Endodermal cell (in vitro differentiated cells): ENCODE measurements at regions not wholly inside any gene's neighbourhood (a gene's known extent, or its start where the extent isn't known, plus 50 kb on each side); places are given as distances from the start of the nearest gene placed in this dataset.
A peak's percentile ranks its signal among the peaks of the same experiment; 100 is the strongest.
"Not testable (repeated sequence)": the region's sequence is repeated elsewhere in the genome, so short reads cannot be mapped to it uniquely, and the experiment has no call there.

ENCODE experiments used
- DNase-seq: peaks from one replicate; pipeline ENCODE4 v3.0.0-alpha.2; 2017
- H3K27ac ChIP-seq: 2 replicates; pipeline ENCODE4 v1.5.1; 2013; ENCODE audit warnings: mild to moderate bottlenecking, low read depth, low read length, moderate library complexity
- H3K27me3 ChIP-seq: 2 replicates; pipeline ENCODE4 v1.6.1; 2013; ENCODE audit warnings: mild to moderate bottlenecking, low read length, moderate library complexity; ENCODE audit not compliant: insufficient read depth, control insufficient read depth, poor library complexity, severe bottlenecking
- H3K36me3 ChIP-seq: 2 replicates; pipeline ENCODE4 v1.7.0; 2013; ENCODE audit warnings: mild to moderate bottlenecking, low read length, moderate library complexity; ENCODE audit not compliant: control insufficient read depth, insufficient read depth
- H3K4me1 ChIP-seq: one replicate; pipeline ENCODE4 v1.7.0; 2013; ENCODE audit warnings: low read length; ENCODE audit not compliant: control insufficient read depth, insufficient read depth
- H3K4me3 ChIP-seq: 2 replicates; pipeline ENCODE4 v1.5.1; 2013; ENCODE audit warnings: mild to moderate bottlenecking, low read length, moderate library complexity
- H3K9ac ChIP-seq: 2 replicates; pipeline ENCODE4 v1.6.1; 2013; ENCODE audit warnings: mild to moderate bottlenecking, low read length, moderate library complexity; ENCODE audit not compliant: poor library complexity, severe bottlenecking; ENCODE audit errors: extremely low read depth
- H3K9me3 ChIP-seq: 2 replicates; pipeline ENCODE4 v1.6.1; 2013; ENCODE audit warnings: mild to moderate bottlenecking, low read length, moderate library complexity; ENCODE audit not compliant: control insufficient read depth
- H3K27ac Mint-ChIP-seq: 2 replicates; pipeline ENCODE4 v1.8.0; 2020; ENCODE audit warnings: mixed read lengths
- H3K27me3 Mint-ChIP-seq: 2 replicates; pipeline ENCODE4 v1.8.0; 2021; ENCODE audit warnings: mild to moderate bottlenecking, mixed read lengths; ENCODE audit not compliant: insufficient read depth
- H3K36me3 Mint-ChIP-seq: 2 replicates; pipeline ENCODE4 v1.8.0; 2020; ENCODE audit warnings: low read depth, mixed read lengths
- H3K4me1 Mint-ChIP-seq: 2 replicates; pipeline ENCODE4 v1.8.0; 2020; ENCODE audit warnings: mixed read lengths
- H3K4me3 Mint-ChIP-seq: 2 replicates; pipeline ENCODE4 v1.8.0; 2020; ENCODE audit warnings: mild to moderate bottlenecking, moderate library complexity, mixed read lengths
- H3K9me3 Mint-ChIP-seq: 2 replicates; pipeline ENCODE4 v1.8.0; 2020; ENCODE audit warnings: mild to moderate bottlenecking, mixed read lengths
- CTCF ChIP-seq: fragments of 200-600 bp; sonication (generic); conservative IDR thresholded peaks from 2 replicates; pipeline ENCODE4 v1.5.0; 2021; ENCODE audit warnings: antibody characterized with exemption, mild to moderate bottlenecking
- WGBS, 2 experiments: methylation state at CpG; one replicate each; pipeline versions ENCODE4 v1.1.5 to v1.1.7; 2013; ENCODE audit warnings: missing lambda C conversion rate in 2 of 2, mixed read lengths in 1 of 2; ENCODE audit not compliant: insufficient coverage in 1 of 2, insufficient read length in 1 of 2; 5-methylcytosine and 5-hydroxymethylcytosine counted together

- Histone ChIP-seq H3K4me1 (peaks cover 11% of the 10 kb centered on the region), H3K4me3 (no peak overlapping the region), H3K9ac (no peak overlapping the region), H3K36me3 (no peaks in the 10 kb centered on the region), H3K27ac (no peak overlapping the region), H3K27me3 (no peaks in the 10 kb centered on the region), H3K9me3 (no peaks in the 10 kb centered on the region)
- Mint-ChIP-seq H3K4me3 (no peak overlapping the region), H3K27me3 (no peaks in the 10 kb centered on the region), H3K27ac (no peak overlapping the region), H3K9me3 (peaks cover 2% of the 10 kb centered on the region), H3K36me3 (no peaks in the 10 kb centered on the region), H3K4me1 (peaks cover 8% of the 10 kb centered on the region)
- no peak for TF ChIP-seq CTCF
- 83 to 100% methylated on average over 1 of the region's 1 CpG for WGBS, 2 experiments
- DNase-seq = no peak
These were observed 144.2 kb upstream of the POGK start for GRCh38 chr1:166695115-166695514.

GRCh38 chr1:166695834-166696233 lies 143.4 kb upstream of the POGK start:
- 93 to 100% methylated on average over 1 to 2 of the region's 2 CpGs for WGBS, 2 experiments
- H3K4me3 Mint-ChIP-seq, H3K36me3 ChIP-seq, H3K4me3 ChIP-seq, H3K27me3 ChIP-seq, H3K9me3 Mint-ChIP-seq, H3K9ac ChIP-seq, H3K27ac Mint-ChIP-seq, H3K36me3 Mint-ChIP-seq, DNase-seq, H3K27me3 Mint-ChIP-seq, H3K4me1 Mint-ChIP-seq, H3K27ac ChIP-seq, H3K9me3 ChIP-seq: not testable (repeated sequence)
- H3K4me1 ChIP-seq = peaks cover 14% of the 10 kb centered on the region

GRCh38 chr1:166698771-166699170 lies 140.5 kb upstream of the POGK start:
- Mint-ChIP-seq H3K4me1 (peaks cover 14% of the 10 kb centered on the region), H3K27ac (no peak overlapping the region), H3K9me3 (peaks cover 2% of the 10 kb centered on the region), H3K27me3 (no peaks in the 10 kb centered on the region), H3K36me3 (no peaks in the 10 kb centered on the region), H3K4me3 (no peak overlapping the region)
- no peak for DNase-seq
- no peaks in the 10 kb centered on the region for H3K9me3 ChIP-seq
- peaks cover 14% of the 10 kb centered on the region for H3K4me1 ChIP-seq
- no peak overlapping the region for H3K9ac ChIP-seq
- no peaks in the 10 kb centered on the region for H3K36me3 ChIP-seq
- WGBS, 2 experiments = 93 to 94% methylated on average over 4 of the region's 4 CpGs
- no peak overlapping the region for H3K4me3 ChIP-seq
- no peak overlapping the region for H3K27ac ChIP-seq
- H3K27me3 ChIP-seq = no peaks in the 10 kb centered on the region
- no peak for TF ChIP-seq CTCF

DNA sequence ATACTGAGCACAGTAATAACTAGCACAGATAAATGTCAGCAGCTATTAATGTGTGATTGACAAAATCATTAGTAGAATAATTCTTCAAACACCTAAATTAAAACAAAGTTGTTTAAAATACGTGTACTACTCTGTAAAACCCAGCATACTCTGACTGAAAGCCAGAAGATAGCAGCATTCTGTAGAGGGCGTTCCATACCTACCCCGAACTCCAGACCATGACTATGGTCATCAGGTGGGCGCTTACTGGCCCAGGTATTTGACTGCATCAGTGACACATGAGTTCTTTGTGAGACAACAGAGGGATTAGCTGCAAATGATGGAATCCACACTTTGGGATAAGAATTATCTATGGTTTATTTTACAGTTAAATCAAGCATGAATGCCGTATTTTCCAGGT lies 139.7 kb upstream of the POGK start:
- Mint-ChIP-seq H3K9me3 (peaks cover 2% of the 10 kb centered on the region), H3K4me1 (peaks cover 16% of the 10 kb centered on the region), H3K4me3 (no peak overlapping the region), H3K27ac (no peak overlapping the region), H3K27me3 (no peaks in the 10 kb centered on the region), H3K36me3 (no peaks in the 10 kb centered on the region)
- Histone ChIP-seq H3K9ac (no peak overlapping the region), H3K4me3 (peak overlapping the region; percentile 16), H3K27ac (no peak overlapping the region), H3K36me3 (no peaks in the 10 kb centered on the region), H3K27me3 (no peaks in the 10 kb centered on the region), H3K4me1 (peaks cover 14% of the 10 kb centered on the region), H3K9me3 (no peaks in the 10 kb centered on the region)
- DNase-seq = no peak
- no peak for TF ChIP-seq CTCF
- whole genome bisulfite sequencing, 2 experiments = 0 to 56% methylated on average over 1 to 5 of the region's 5 CpGs
